GM21526 (cell line): ENCODE measurements at regions not wholly inside any gene's neighbourhood (a gene's known extent, or its start where the extent isn't known, plus 50 kb on each side); places are given as distances from the start of the nearest gene placed in this dataset.
"Not testable (repeated sequence)": the region's sequence is repeated elsewhere in the genome, so short reads cannot be mapped to it uniquely, and the experiment has no call there.

Source experiments
- ATAC-seq: cut with Tn5 transposase; IDR thresholded peaks from one replicate; pipeline ENCODE4 v1.9.1; 2021; ENCODE audit warnings: moderate library complexity; ENCODE audit not compliant: unreplicated experiment, low FRiP score

- ATAC-seq = no peak
These were observed 980.0 kb downstream of the DNAJB9 start for GRCh38 chr7:109549471-109550193.

GRCh38 chr7:109552017-109552416 is 982.3 kb downstream of the DNAJB9 start:
- no peak for ATAC-seq

GRCh38 chr7:109577265-109577664 is 1007.6 kb downstream of the DNAJB9 start:
- ATAC-seq = no peak

GRCh38 chr7:109579901-109580300 is 1010.2 kb downstream of the DNAJB9 start:
- ATAC-seq = no peak

- no peak for ATAC-seq
These were observed 1012.5 kb downstream of the DNAJB9 start for GRCh38 chr7:109582211-109582610.

- ATAC-seq = not testable (repeated sequence)
These were observed 1027.3 kb downstream of the DNAJB9 start for GRCh38 chr7:109596948-109597347.

- ATAC-seq = no peak
These were observed 1042.0 kb downstream of the DNAJB9 start for GRCh38 chr7:109611656-109612055.

GRCh38 chr7:109616551-109617069 is 1046.9 kb downstream of the DNAJB9 start:
- ATAC-seq = no peak

- ATAC-seq = no peak
These were observed 1052.6 kb downstream of the DNAJB9 start for GRCh38 chr7:109622320-109622719.

GRCh38 chr7:109632890-109633289 is 1063.2 kb downstream of the DNAJB9 start:
- ATAC-seq = not testable (repeated sequence)

GRCh38 chr7:109635374-109635773 is 1065.7 kb downstream of the DNAJB9 start:
- no peak for ATAC-seq

- no peak for ATAC-seq
These were observed 1067.8 kb downstream of the DNAJB9 start for GRCh38 chr7:109637428-109637990.

- no peak for ATAC-seq
These were observed 1068.6 kb downstream of the DNAJB9 start for GRCh38 chr7:109638321-109638720.

GRCh38 chr7:109639561-109639960 is 1069.9 kb downstream of the DNAJB9 start:
- no peak for ATAC-seq

GRCh38 chr7:109641445-109641844 is 1071.8 kb downstream of the DNAJB9 start:
- ATAC-seq = no peak

GRCh38 chr7:109646124-109646523 is 1076.5 kb downstream of the DNAJB9 start:
- no peak for ATAC-seq

GRCh38 chr7:109646594-109646993 is 1076.9 kb downstream of the DNAJB9 start:
- ATAC-seq = not testable (repeated sequence)

GRCh38 chr7:109647263-109647662 is 1077.6 kb downstream of the DNAJB9 start:
- ATAC-seq = not testable (repeated sequence)

- ATAC-seq = no peak
These were observed 1089.6 kb downstream of the DNAJB9 start for GRCh38 chr7:109659261-109659660.

GRCh38 chr7:109660401-109660800 is 1090.7 kb downstream of the DNAJB9 start:
- ATAC-seq = no peak

- ATAC-seq = no peak
These were observed 1094.1 kb downstream of the DNAJB9 start for GRCh38 chr7:109663806-109664205.

- ATAC-seq = not testable (repeated sequence)
These were observed 1117.6 kb downstream of the DNAJB9 start for GRCh38 chr7:109687269-109687668.
